ENCODE measurements at regions not wholly inside any gene's neighbourhood (a gene's known extent, or its start where the extent isn't known, plus 50 kb on each side); places are given as distances from the start of the nearest gene placed in this dataset.

DNA sequence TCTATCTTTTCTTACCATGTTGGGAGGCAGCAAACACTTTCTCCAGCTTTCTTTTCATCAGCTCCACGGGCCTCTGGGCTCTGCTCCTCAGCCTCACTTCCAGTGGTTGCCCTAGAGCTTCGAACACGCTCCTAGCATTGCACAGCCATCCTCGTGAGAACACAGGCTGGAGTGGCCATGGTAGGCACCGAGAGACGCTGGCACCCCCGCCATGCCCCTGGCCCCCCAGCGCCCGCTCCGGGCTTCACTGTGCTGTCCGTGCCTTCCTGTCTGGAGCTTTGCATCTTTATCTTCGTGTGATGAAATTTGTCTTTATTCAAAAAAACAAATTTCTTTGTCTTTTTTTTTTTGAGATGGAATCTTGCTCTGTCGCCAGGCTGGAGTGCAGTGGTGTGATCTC lies 352.2 kb downstream of the TMEM121 start:
- TF ChIP-seq POLR2AphosphoS5 (IDR thresholded peaks at IDR 0.05; ENCODE audit: low read depth, low read length): no peak
- TF ChIP-seq, protein P1, sequence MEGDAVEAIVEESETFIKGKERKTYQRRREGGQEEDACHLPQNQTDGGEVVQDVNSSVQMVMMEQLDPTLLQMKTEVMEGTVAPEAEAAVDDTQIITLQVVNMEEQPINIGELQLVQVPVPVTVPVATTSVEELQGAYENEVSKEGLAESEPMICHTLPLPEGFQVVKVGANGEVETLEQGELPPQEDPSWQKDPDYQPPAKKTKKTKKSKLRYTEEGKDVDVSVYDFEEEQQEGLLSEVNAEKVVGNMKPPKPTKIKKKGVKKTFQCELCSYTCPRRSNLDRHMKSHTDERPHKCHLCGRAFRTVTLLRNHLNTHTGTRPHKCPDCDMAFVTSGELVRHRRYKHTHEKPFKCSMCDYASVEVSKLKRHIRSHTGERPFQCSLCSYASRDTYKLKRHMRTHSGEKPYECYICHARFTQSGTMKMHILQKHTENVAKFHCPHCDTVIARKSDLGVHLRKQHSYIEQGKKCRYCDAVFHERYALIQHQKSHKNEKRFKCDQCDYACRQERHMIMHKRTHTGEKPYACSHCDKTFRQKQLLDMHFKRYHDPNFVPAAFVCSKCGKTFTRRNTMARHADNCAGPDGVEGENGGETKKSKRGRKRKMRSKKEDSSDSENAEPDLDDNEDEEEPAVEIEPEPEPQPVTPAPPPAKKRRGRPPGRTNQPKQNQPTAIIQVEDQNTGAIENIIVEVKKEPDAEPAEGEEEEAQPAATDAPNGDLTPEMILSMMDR (IDR thresholded peaks at IDR 0.05; ENCODE audit: control extremely low read depth in 1 of 3, insufficient read depth in 1 of 3, low read depth in 1 of 3, low read length in 3 of 3): no peak
- no peak for TF ChIP-seq POLR2A (IDR thresholded peaks at IDR 0.05; ENCODE audit: control extremely low read depth in 1 of 2, low read depth in 2 of 2, low read length in 2 of 2)

All from H1 (cell line).